B cell (primary cell): ENCODE measurements at regions not wholly inside any gene's neighbourhood (a gene's known extent, or its start where the extent isn't known, plus 50 kb on each side); places are given as distances from the start of the nearest gene placed in this dataset.

Experiments used
- ATAC-seq: fragments of 200-7000 bp; cut with Tn5 transposase; one replicate; pipeline ENCODE4 v1.10.0; 2021; ENCODE audit warnings: low read depth, mild to moderate bottlenecking, moderate number of reproducible peaks, moderate library complexity
- CTCF ChIA-PET: fragments of 350-600 bp; sonication (Branson Sonifier 250); formaldehyde crosslinking; loops from one replicate; lab custom pipeline; 2021; ENCODE audit warnings: antibody characterized with exemption, inconsistent platforms; lab: Charles Lee
- POLR2A ChIA-PET: fragments of 350-600 bp; sonication (Branson Sonifier 250); formaldehyde crosslinking; loops from one replicate; lab custom pipeline; 2021; ENCODE audit warnings: antibody characterized with exemption; lab: Charles Lee
- DNase-seq: peaks from one replicate; pipeline ENCODE4 v3.0.0; 2013
- H2AFZ ChIP-seq: 2 replicates; pipeline ENCODE4 v1.6.1; 2012; ENCODE audit warnings: mild to moderate bottlenecking, low read depth, low read length; ENCODE audit not compliant: insufficient read depth, poor library complexity, severe bottlenecking
- H3K27ac ChIP-seq, 2 donors: 1 replicate in 1 of 2; 2 replicates in 1 of 2; pipeline ENCODE4 v1.5.1; 2012 to 2013; ENCODE audit warnings: low read length in 2 of 2, mild to moderate bottlenecking in 2 of 2, moderate library complexity in 1 of 2
- H3K27me3 ChIP-seq, 4 experiments: fragments of 200-600 bp in 1 of 4; sonication (generic) in 1 of 4; replicated peaks in 1 of 4; 1 replicate in 2 of 4; 2 replicates in 2 of 4; pipeline versions ENCODE4 v1.6.1 to v1.7.0; 2013 to 2016; ENCODE audit warnings: low read length in 3 of 4, mild to moderate bottlenecking in 2 of 4, mixed read lengths in 1 of 4, moderate library complexity in 1 of 4; ENCODE audit not compliant: insufficient read depth in 4 of 4, control insufficient read depth in 3 of 4; ENCODE audit errors: control extremely low read depth in 1 of 4
- H3K36me3 ChIP-seq, 2 experiments: replicated peaks in 1 of 2; 1 replicate in 1 of 2; 2 replicates in 1 of 2; pipeline versions ENCODE4 v1.6.1 to v1.7.1; 2013; ENCODE audit warnings: low read length in 1 of 2; ENCODE audit not compliant: insufficient read depth in 2 of 2, control insufficient read depth in 1 of 2; ENCODE audit errors: control extremely low read depth in 1 of 2, extremely low read depth in 1 of 2
- H3K4me1 ChIP-seq, 2 donors: fragments of 200-600 bp in 1 of 2; sonication (generic) in 1 of 2; 1 replicate in 1 of 2; 2 replicates in 1 of 2; pipeline versions ENCODE4 v1.5.1 to v1.6.1; 2013 to 2017; ENCODE audit warnings: low read length in 2 of 2; ENCODE audit not compliant: control insufficient read depth in 2 of 2, insufficient read depth in 2 of 2
- H3K4me2 ChIP-seq: replicated peaks from 2 replicates; pipeline ENCODE3; 2012; ENCODE audit warnings: mild to moderate bottlenecking, low read depth, low read length; ENCODE audit not compliant: poor library complexity, severe bottlenecking
- H3K4me3 ChIP-seq, 5 experiments: fragments of 200-600 bp in 1 of 5; sonication (generic) in 1 of 5; 1 replicate in 3 of 5; 2 replicates in 2 of 5; pipeline versions ENCODE4 v1.5.1 to v1.7.0; 2011 to 2016; ENCODE audit warnings: low read length in 4 of 5, mild to moderate bottlenecking in 4 of 5, low read depth in 2 of 5, control low read depth in 1 of 5, moderate library complexity in 1 of 5; ENCODE audit not compliant: insufficient read depth in 1 of 5; ENCODE audit errors: control extremely low read depth in 1 of 5, extremely low read depth in 1 of 5
- H3K79me2 ChIP-seq: fragments of 200-600 bp; sonication (generic); one replicate; pipeline ENCODE4 v1.6.0; 2016; ENCODE audit warnings: low read length; ENCODE audit not compliant: control insufficient read depth, insufficient read depth
- H3K9ac ChIP-seq: fragments of 200-600 bp; sonication (generic); 2 replicates; pipeline ENCODE4 v1.6.1; 2017; ENCODE audit warnings: mild to moderate bottlenecking, low read length, moderate library complexity
- H3K9me3 ChIP-seq, 3 donors: one replicate each; pipeline versions ENCODE4 v1.6.1 to v1.7.1; 2013; ENCODE audit warnings: low read length in 2 of 3; ENCODE audit not compliant: control insufficient read depth in 2 of 3, insufficient read depth in 1 of 3; ENCODE audit errors: control extremely low read depth in 1 of 3
- H4K20me1 ChIP-seq: 2 replicates; pipeline ENCODE4 v1.6.0; 2012; ENCODE audit warnings: mild to moderate bottlenecking, low read length; ENCODE audit not compliant: insufficient read depth, control insufficient read depth, poor library complexity, severe bottlenecking
- H3K27ac Mint-ChIP-seq: one replicate; pipeline ENCODE4 v1.8.0; 2021; ENCODE audit warnings: mixed read lengths
- H3K27me3 Mint-ChIP-seq: one replicate; pipeline ENCODE4 v1.8.0; 2021; ENCODE audit warnings: mixed read lengths
- H3K4me1 Mint-ChIP-seq: one replicate; pipeline ENCODE4 v1.8.0; 2021; ENCODE audit warnings: mixed read lengths
- H3K4me3 Mint-ChIP-seq: one replicate; pipeline ENCODE4 v1.8.0; 2021; ENCODE audit warnings: mixed read lengths
- H3K9me3 Mint-ChIP-seq: one replicate; pipeline ENCODE4 v1.8.0; 2022; ENCODE audit warnings: mixed read lengths; ENCODE audit not compliant: insufficient read depth
- EZH2 ChIP-seq: IDR thresholded peaks from 2 replicates; pipeline ENCODE4 v1.6.1; 2012; ENCODE audit warnings: borderline replicate concordance, low read depth, mild to moderate bottlenecking, moderate library complexity, low read length; ENCODE audit not compliant: insufficient read depth, poor library complexity, severe bottlenecking
- WGBS: methylation state at CpG from one replicate; pipeline ENCODE4 v1.1.5; 2013; ENCODE audit warnings: missing lambda C conversion rate; ENCODE audit not compliant: insufficient coverage; 5-methylcytosine and 5-hydroxymethylcytosine counted together
- intact Hi-C: fragments of 100-400 bp; cut with micrococcal nuclease; formaldehyde crosslinking; loops from one replicate; pipeline ENCODE4 v1.10.0; 2022
- TF ChIP-seq, protein P1 (sequence below): fragments of 200-600 bp; IDR thresholded peaks from one replicate; pipeline ENCODE4 v1.8.0; 2022; ENCODE audit warnings: antibody characterized with exemption, mild to moderate bottlenecking

DNA sequence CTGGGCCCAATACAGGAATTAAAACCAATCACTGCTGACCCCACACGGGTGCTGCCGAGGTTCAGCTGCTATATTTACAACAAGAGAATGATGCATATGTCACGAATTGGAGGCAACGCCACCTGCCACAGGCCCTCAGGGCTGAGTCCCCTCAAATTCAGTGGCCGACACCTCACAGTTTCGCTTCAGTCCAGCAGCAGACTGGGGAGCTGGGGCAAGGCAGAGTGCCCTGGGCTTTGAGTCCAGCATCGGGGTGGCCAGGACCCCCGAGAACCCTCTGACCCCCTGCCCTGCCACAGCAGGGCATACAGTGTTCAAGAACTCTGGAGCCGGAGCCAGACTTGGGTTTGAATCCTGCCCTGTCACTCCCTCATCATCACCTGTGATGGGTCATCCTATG is 247.2 kb downstream of the CTTN start:
- WGBS, result 72% methylated on average over 9 of the region's 9 CpGs
- ChIA-PET POLR2A (no interaction called here), CTCF (no interaction called here)
- Mint-ChIP-seq H3K27me3 (peaks cover 21% of the 10 kb centered on the region), H3K4me3 (no peak overlapping the region), H3K9me3 (peaks cover under 1% of the 10 kb centered on the region), H3K27ac (no peak overlapping the region), H3K4me1 (no peaks in the 10 kb centered on the region)
- no peak overlapping the region for H3K9ac ChIP-seq
- no peak overlapping the region for H3K4me3 ChIP-seq
- peaks cover 0 to 3% (median 0%) of the 10 kb centered on the region in 4 experiments for H3K27me3 ChIP-seq
- peaks cover 0 to 6% (median 0%) of the 10 kb centered on the region in 3 donors for H3K9me3 ChIP-seq
- no peaks in the 10 kb centered on the region for H4K20me1 ChIP-seq
- no peak overlapping the region for H2AFZ ChIP-seq
- intact Hi-C loops, result no loop called here
- H3K36me3 ChIP-seq, result no peaks in the 10 kb centered on the region
- no peak for ATAC-seq
- TF ChIP-seq EZH2, result no peak
- TF ChIP-seq, protein P1, sequence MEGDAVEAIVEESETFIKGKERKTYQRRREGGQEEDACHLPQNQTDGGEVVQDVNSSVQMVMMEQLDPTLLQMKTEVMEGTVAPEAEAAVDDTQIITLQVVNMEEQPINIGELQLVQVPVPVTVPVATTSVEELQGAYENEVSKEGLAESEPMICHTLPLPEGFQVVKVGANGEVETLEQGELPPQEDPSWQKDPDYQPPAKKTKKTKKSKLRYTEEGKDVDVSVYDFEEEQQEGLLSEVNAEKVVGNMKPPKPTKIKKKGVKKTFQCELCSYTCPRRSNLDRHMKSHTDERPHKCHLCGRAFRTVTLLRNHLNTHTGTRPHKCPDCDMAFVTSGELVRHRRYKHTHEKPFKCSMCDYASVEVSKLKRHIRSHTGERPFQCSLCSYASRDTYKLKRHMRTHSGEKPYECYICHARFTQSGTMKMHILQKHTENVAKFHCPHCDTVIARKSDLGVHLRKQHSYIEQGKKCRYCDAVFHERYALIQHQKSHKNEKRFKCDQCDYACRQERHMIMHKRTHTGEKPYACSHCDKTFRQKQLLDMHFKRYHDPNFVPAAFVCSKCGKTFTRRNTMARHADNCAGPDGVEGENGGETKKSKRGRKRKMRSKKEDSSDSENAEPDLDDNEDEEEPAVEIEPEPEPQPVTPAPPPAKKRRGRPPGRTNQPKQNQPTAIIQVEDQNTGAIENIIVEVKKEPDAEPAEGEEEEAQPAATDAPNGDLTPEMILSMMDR, result no peak
- H3K79me2 ChIP-seq, result no peaks in the 10 kb centered on the region
- H3K4me2 ChIP-seq, result no peak overlapping the region
- no peak overlapping the region for H3K27ac ChIP-seq
- no peak for DNase-seq
- no peaks in the 10 kb centered on the region for H3K4me1 ChIP-seq

DNA sequence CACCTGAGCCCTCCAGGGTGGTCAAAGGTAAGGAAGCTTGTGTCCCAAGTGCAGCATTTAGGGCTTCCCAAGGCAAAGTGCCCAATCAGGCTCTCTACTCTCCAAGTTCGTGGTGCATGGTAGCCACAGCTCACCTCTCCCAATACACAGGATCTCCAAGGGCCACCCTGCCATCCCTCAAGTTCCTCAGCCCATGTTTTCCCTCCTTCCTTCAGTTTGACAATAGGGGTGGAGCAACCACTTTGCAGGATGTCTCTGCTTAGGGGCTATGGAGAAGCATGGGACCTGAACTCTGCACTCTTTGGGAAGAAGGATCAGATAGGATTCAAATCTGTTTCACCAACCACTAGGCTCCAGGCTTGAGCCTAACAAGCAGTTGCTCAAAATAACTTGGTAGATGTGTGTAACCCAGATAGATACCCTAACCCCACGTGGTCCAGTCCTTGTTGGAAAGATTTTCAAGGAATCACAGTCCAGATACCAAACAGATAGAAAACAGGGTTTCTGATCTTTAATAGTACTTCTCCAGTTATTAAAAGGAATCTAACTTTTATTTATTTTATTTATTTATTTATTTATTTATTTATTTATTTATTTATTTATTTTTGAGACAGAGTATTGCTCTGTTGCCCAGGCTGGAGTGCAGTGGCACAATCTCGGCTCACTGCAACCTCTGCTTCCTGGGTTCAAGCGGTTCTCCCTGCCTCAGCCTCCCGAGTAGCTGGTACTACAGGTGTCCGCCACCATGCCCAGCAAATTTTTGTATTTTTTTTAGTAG is 248.1 kb downstream of the CTTN start:
- ChIA-PET POLR2A (no interaction called here), CTCF (no interaction called here)
- intact Hi-C loops, result no loop called here
- H3K27ac ChIP-seq, result no peak overlapping the region
- TF ChIP-seq, protein P1, result no peak
- no peak for TF ChIP-seq EZH2
- H3K4me3 ChIP-seq, result no peak overlapping the region
- H3K27ac Mint-ChIP-seq, result no peak overlapping the region
- no peak for DNase-seq
- no peaks in the 10 kb centered on the region for H3K79me2 ChIP-seq
- 83% methylated on average over 4 of the region's 6 CpGs for WGBS
- no peaks in the 10 kb centered on the region for H3K4me1 Mint-ChIP-seq
- no peaks in the 10 kb centered on the region for H4K20me1 ChIP-seq
- H3K9ac ChIP-seq, result no peak overlapping the region
- no peaks in the 10 kb centered on the region for H3K36me3 ChIP-seq
- H3K4me3 Mint-ChIP-seq, result no peak overlapping the region
- H3K4me2 ChIP-seq, result no peak overlapping the region
- ATAC-seq, result no peak
- H3K27me3 ChIP-seq, result peaks cover 0 to 3% (median 0%) of the 10 kb centered on the region in 4 experiments
- H3K9me3 Mint-ChIP-seq, result peaks cover 3% of the 10 kb centered on the region
- peaks cover 21% of the 10 kb centered on the region for H3K27me3 Mint-ChIP-seq
- H3K4me1 ChIP-seq, result no peaks in the 10 kb centered on the region
- no peak overlapping the region for H2AFZ ChIP-seq
- H3K9me3 ChIP-seq, result peaks cover 0 to 6% (median 0%) of the 10 kb centered on the region in 3 donors
